HCT116 (cell line): ENCODE measurements at regions not wholly inside any gene's neighbourhood (a gene's known extent, or its start where the extent isn't known, plus 50 kb on each side); places are given as distances from the start of the nearest gene placed in this dataset.

Source experiments
- CEBPB ChIP-seq: IDR thresholded peaks from 2 replicates; pipeline ENCODE4 v1.6.1; 2012; ENCODE audit warnings: low read depth
- CTCF ChIP-seq, 3 experiments: fragments of 200-600 bp in 1 of 3; sonication (generic) in 1 of 3; IDR thresholded peaks in 2 of 3; conservative IDR thresholded peaks in 1 of 3; 2 replicates each; pipeline ENCODE4 v1.5.1; 2012 to 2017; ENCODE audit warnings: low read depth in 2 of 3, low read length in 2 of 3, antibody characterized with exemption in 1 of 3, borderline replicate concordance in 1 of 3, control low read depth in 1 of 3, mild to moderate bottlenecking in 1 of 3, mixed read lengths in 1 of 3, mixed run types in 1 of 3, moderate library complexity in 1 of 3; ENCODE audit not compliant: insufficient read depth in 1 of 3
- EZH2phosphoT487 ChIP-seq: fragments of 200-600 bp; IDR thresholded peaks from 2 replicates; pipeline ENCODE4 v1.6.1; 2018; ENCODE audit warnings: antibody characterized with exemption, borderline replicate concordance
- MAX ChIP-seq: IDR thresholded peaks from 2 replicates; pipeline ENCODE4 v1.6.1; 2012
- POLR2A ChIP-seq: IDR thresholded peaks from 2 replicates; pipeline ENCODE4 v1.7.0; 2011; ENCODE audit warnings: borderline replicate concordance; ENCODE audit not compliant: insufficient read depth, insufficient read length; ENCODE audit errors: extremely low read depth
- POLR2AphosphoS5 ChIP-seq: IDR thresholded peaks from 2 replicates; pipeline ENCODE4 v1.6.1; 2011; ENCODE audit warnings: mild to moderate bottlenecking, low read depth, low read length, moderate library complexity
- RAD21 ChIP-seq: IDR thresholded peaks from 2 replicates; pipeline ENCODE4 v1.6.1; 2012; ENCODE audit warnings: low read depth, mild to moderate bottlenecking
- REST ChIP-seq: IDR thresholded peaks from 2 replicates; pipeline ENCODE4 v1.6.1; 2012; ENCODE audit warnings: low read depth
- YY1 ChIP-seq: IDR thresholded peaks from 2 replicates; pipeline ENCODE4 v1.6.1; 2011; ENCODE audit warnings: low read length, low read depth, moderate library complexity, mild to moderate bottlenecking; ENCODE audit not compliant: insufficient replicate concordance; ENCODE audit errors: extremely low read depth
- ZFX ChIP-seq: fragments of 450-650 bp; IDR thresholded peaks from 2 replicates; pipeline ENCODE4 v1.6.1; 2017
- ZNF274 ChIP-seq: fragments of 200-500 bp; sonication (Bioruptor generic); IDR thresholded peaks from 2 replicates; pipeline ENCODE4 v1.6.1; 2014; ENCODE audit warnings: mild to moderate bottlenecking, low read depth, low read length, inconsistent platforms

GRCh38 chr3:106813742-106814141 is 563.5 kb upstream of the CCDC54 start:
- TF ChIP-seq ZNF274, result no peak
- no peak for TF ChIP-seq MAX
- no peak for TF ChIP-seq CTCF (IDR thresholded peaks at IDR 0.05 in 2 of 3, conservative IDR thresholded peaks at IDR 0.05 in 1 of 3; ENCODE audit: borderline replicate concordance in 1 of 3, insufficient read depth in 1 of 3, low read depth in 2 of 3, low read length in 2 of 3)
- no peak for TF ChIP-seq RAD21
- no peak for TF ChIP-seq EZH2phosphoT487
- no peak for TF ChIP-seq YY1
- TF ChIP-seq POLR2AphosphoS5, result no peak
- no peak for TF ChIP-seq REST
- TF ChIP-seq ZFX, result no peak
- TF ChIP-seq POLR2A, result no peak
- TF ChIP-seq CEBPB, result no peak
